BLaER1 treated with 17β-estradiol and CSF1 and Interleukin-3, amounts not matched to agents 10 nM and 100 nM (cell line): ENCODE measurements at regions not wholly inside any gene's neighbourhood (a gene's known extent, or its start where the extent isn't known, plus 50 kb on each side); places are given as distances from the start of the nearest gene placed in this dataset.

Experiments used
- H3K27ac ChIP-seq, 11 experiments: shearing (Covaris generic); formaldehyde crosslinking; 2 replicates each; pipeline ENCODE4 v1.8.1; 2022
- H3K27me3 ChIP-seq, 11 experiments: shearing (Covaris generic); formaldehyde crosslinking; 2 replicates each; pipeline ENCODE4 v1.8.1; 2022
- H3K36me3 ChIP-seq, 11 experiments: shearing (Covaris generic); formaldehyde crosslinking; 2 replicates each; pipeline ENCODE4 v1.8.1; 2022
- H3K4me1 ChIP-seq, 10 experiments: shearing (Covaris generic); formaldehyde crosslinking; 2 replicates each; pipeline ENCODE4 v1.8.1; 2022
- H3K4me2 ChIP-seq, 11 experiments: shearing (Covaris generic); formaldehyde crosslinking; 2 replicates each; pipeline ENCODE4 v1.8.1; 2022
- H3K4me3 ChIP-seq, 10 experiments: shearing (Covaris generic); formaldehyde crosslinking; 2 replicates each; pipeline ENCODE4 v1.8.1; 2022
- H3K9ac ChIP-seq, 11 experiments: shearing (Covaris generic); formaldehyde crosslinking; 2 replicates each; pipeline ENCODE4 v1.8.1; 2022
- H3K9me3 ChIP-seq, 11 experiments: shearing (Covaris generic); formaldehyde crosslinking; replicated peaks in 1 of 11; 2 replicates each; pipeline ENCODE4 v1.8.1; 2022
- H4K20me1 ChIP-seq, 11 experiments: shearing (Covaris generic); formaldehyde crosslinking; 2 replicates each; pipeline ENCODE4 v1.8.1; 2022
- Cebpa-rat ChIP-seq, 11 experiments: shearing (Covaris generic); IDR thresholded peaks; 2 replicates each; pipeline ENCODE4 v1.8.1; 2022

GRCh38 chr7:13320333-13320732, 632.9 kb downstream of the ARL4A start:
- Histone ChIP-seq H4K20me1 (no peaks in the 10 kb centered on the region), H3K4me2 (no peak overlapping the region), H3K4me3 (no peak overlapping the region), H3K4me1 (no peaks in the 10 kb centered on the region), H3K27me3 (no peaks in the 10 kb centered on the region), H3K9ac (no peak overlapping the region), H3K27ac (no peak overlapping the region), H3K9me3 (no peaks in the 10 kb centered on the region), H3K36me3 (no peaks in the 10 kb centered on the region)
- no peak for TF ChIP-seq Cebpa-rat (IDR thresholded peaks at IDR 0.05)

- Histone ChIP-seq H4K20me1 (no peaks in the 10 kb centered on the region), H3K4me1 (no peaks in the 10 kb centered on the region), H3K27me3 (no peaks in the 10 kb centered on the region), H3K27ac (no peak overlapping the region), H3K4me3 (no peak overlapping the region), H3K9ac (no peak overlapping the region), H3K9me3 (no peaks in the 10 kb centered on the region), H3K36me3 (no peaks in the 10 kb centered on the region), H3K4me2 (no peak overlapping the region)
- no peak for TF ChIP-seq Cebpa-rat (IDR thresholded peaks at IDR 0.05)
Observed at GRCh38 chr7:13321316-13321715, 633.9 kb downstream of the ARL4A start.

- TF ChIP-seq Cebpa-rat (IDR thresholded peaks at IDR 0.05) = no peak
- Histone ChIP-seq H3K4me1 (no peaks in the 10 kb centered on the region), H3K4me2 (no peak overlapping the region), H3K4me3 (no peak overlapping the region), H3K36me3 (no peaks in the 10 kb centered on the region), H3K9me3 (no peaks in the 10 kb centered on the region), H3K27me3 (no peaks in the 10 kb centered on the region), H3K27ac (no peak overlapping the region), H4K20me1 (no peaks in the 10 kb centered on the region), H3K9ac (no peak overlapping the region)
Observed at GRCh38 chr7:13322126-13322525, 634.7 kb downstream of the ARL4A start.

- no peaks in the 10 kb centered on the region for H3K4me1 ChIP-seq
- H3K4me2 ChIP-seq = no peak overlapping the region
- no peaks in the 10 kb centered on the region for H3K36me3 ChIP-seq
- no peaks in the 10 kb centered on the region for H3K27me3 ChIP-seq
- no peak overlapping the region for H3K9ac ChIP-seq
- H4K20me1 ChIP-seq = no peaks in the 10 kb centered on the region
- no peak overlapping the region for H3K27ac ChIP-seq
- H3K9me3 ChIP-seq = no peaks in the 10 kb centered on the region
- TF ChIP-seq Cebpa-rat (IDR thresholded peaks at IDR 0.05) = no peak
- H3K4me3 ChIP-seq = no peak overlapping the region
Observed at GRCh38 chr7:13327669-13328068, 640.2 kb downstream of the ARL4A start.

- H4K20me1 ChIP-seq = no peaks in the 10 kb centered on the region
Observed at GRCh38 chr7:13333371-13333770, 645.9 kb downstream of the ARL4A start.

GRCh38 chr7:13336227-13336626, 648.8 kb downstream of the ARL4A start:
- H3K4me3 ChIP-seq = no peak overlapping the region
- H3K4me2 ChIP-seq = no peak overlapping the region
- no peaks in the 10 kb centered on the region for H3K27me3 ChIP-seq
- no peaks in the 10 kb centered on the region for H3K4me1 ChIP-seq
- H4K20me1 ChIP-seq = no peaks in the 10 kb centered on the region
- no peaks in the 10 kb centered on the region for H3K36me3 ChIP-seq
- TF ChIP-seq Cebpa-rat (IDR thresholded peaks at IDR 0.05) = no peak
- no peak overlapping the region for H3K9ac ChIP-seq
- H3K9me3 ChIP-seq = no peaks in the 10 kb centered on the region
- H3K27ac ChIP-seq = no peak overlapping the region

More at GRCh38 chr7:13333371-13333770, 645.9 kb downstream of the ARL4A start:
- no peak overlapping the region for H3K4me2 ChIP-seq
- no peak overlapping the region for H3K9ac ChIP-seq
- H3K27me3 ChIP-seq = no peaks in the 10 kb centered on the region
- no peak for TF ChIP-seq Cebpa-rat (IDR thresholded peaks at IDR 0.05)
- H3K9me3 ChIP-seq = no peaks in the 10 kb centered on the region
- H3K4me3 ChIP-seq = no peak overlapping the region
- no peak overlapping the region for H3K27ac ChIP-seq
- H3K4me1 ChIP-seq = no peaks in the 10 kb centered on the region
- no peaks in the 10 kb centered on the region for H3K36me3 ChIP-seq

- no peaks in the 10 kb centered on the region for H3K27me3 ChIP-seq
- H3K9ac ChIP-seq = no peak overlapping the region
- H3K4me3 ChIP-seq = no peak overlapping the region
- TF ChIP-seq Cebpa-rat (IDR thresholded peaks at IDR 0.05) = no peak
- no peaks in the 10 kb centered on the region for H3K4me1 ChIP-seq
- H4K20me1 ChIP-seq = no peaks in the 10 kb centered on the region
- no peaks in the 10 kb centered on the region for H3K36me3 ChIP-seq
- no peaks in the 10 kb centered on the region for H3K9me3 ChIP-seq
- no peak overlapping the region for H3K4me2 ChIP-seq
- no peak overlapping the region for H3K27ac ChIP-seq
Observed at GRCh38 chr7:13352677-13353076, 636.8 kb downstream of the ETV1 start.

GRCh38 chr7:13359656-13360055, 629.8 kb downstream of the ETV1 start:
- H3K9ac ChIP-seq = no peak overlapping the region

GRCh38 chr7:13386741-13387140, 602.7 kb downstream of the ETV1 start:
- Histone ChIP-seq H3K4me2 (no peak overlapping the region), H3K9ac (no peak overlapping the region), H3K27me3 (no peaks in the 10 kb centered on the region), H3K4me1 (no peaks in the 10 kb centered on the region), H4K20me1 (no peaks in the 10 kb centered on the region), H3K9me3 (no peaks in the 10 kb centered on the region), H3K4me3 (no peak overlapping the region), H3K36me3 (no peaks in the 10 kb centered on the region), H3K27ac (no peak overlapping the region)
- no peak for TF ChIP-seq Cebpa-rat (IDR thresholded peaks at IDR 0.05)

More at GRCh38 chr7:13359656-13360055, 629.8 kb downstream of the ETV1 start:
- Histone ChIP-seq H3K4me2 (no peak overlapping the region), H3K4me1 (no peaks in the 10 kb centered on the region), H3K27me3 (no peaks in the 10 kb centered on the region), H3K9me3 (no peaks in the 10 kb centered on the region), H3K27ac (no peak overlapping the region), H4K20me1 (no peaks in the 10 kb centered on the region), H3K36me3 (no peaks in the 10 kb centered on the region), H3K4me3 (no peak overlapping the region)
- no peak for TF ChIP-seq Cebpa-rat (IDR thresholded peaks at IDR 0.05)

- no peak for TF ChIP-seq Cebpa-rat (IDR thresholded peaks at IDR 0.05)
- H3K4me2 ChIP-seq = no peak overlapping the region
- no peaks in the 10 kb centered on the region for H3K9me3 ChIP-seq
- no peaks in the 10 kb centered on the region for H3K27me3 ChIP-seq
- no peak overlapping the region for H3K4me3 ChIP-seq
- no peaks in the 10 kb centered on the region for H3K36me3 ChIP-seq
- H4K20me1 ChIP-seq = no peaks in the 10 kb centered on the region
- H3K4me1 ChIP-seq = no peaks in the 10 kb centered on the region
- H3K27ac ChIP-seq = no peak overlapping the region
- H3K9ac ChIP-seq = no peak overlapping the region
Observed at GRCh38 chr7:13407911-13408310, 581.6 kb downstream of the ETV1 start.

- Histone ChIP-seq H3K27ac (no peak overlapping the region), H3K4me3 (no peak overlapping the region)
- no peak for TF ChIP-seq Cebpa-rat (IDR thresholded peaks at IDR 0.05)
Observed at GRCh38 chr7:13411151-13411550, 578.3 kb downstream of the ETV1 start.

More at GRCh38 chr7:13411151-13411550, 578.3 kb downstream of the ETV1 start:
- H3K4me1 ChIP-seq = peaks cover 0 to 5% (median 0%) of the 10 kb centered on the region in 10 experiments; a peak in 3 of 20 replicates
- no peaks in the 10 kb centered on the region for H4K20me1 ChIP-seq
- no peaks in the 10 kb centered on the region for H3K9me3 ChIP-seq
- H3K27me3 ChIP-seq = no peaks in the 10 kb centered on the region
- no peak overlapping the region for H3K9ac ChIP-seq
- H3K36me3 ChIP-seq = no peaks in the 10 kb centered on the region
- no peak overlapping the region for H3K4me2 ChIP-seq
